T-helper 2 cell treated with Interferon-gamma antibody and Interleukin-4, amounts not matched to agents 5 μg/mL and 100 μg/mL, for 36 hours (primary cell): ENCODE measurements at regions not wholly inside any gene's neighbourhood (a gene's known extent, or its start where the extent isn't known, plus 50 kb on each side); places are given as distances from the start of the nearest gene placed in this dataset.
"Not testable (repeated sequence)": the region's sequence is repeated elsewhere in the genome, so short reads cannot be mapped to it uniquely, and the experiment has no call there.

Experiments
- DNase-seq: peaks from one replicate; pipeline ENCODE4 v3.0.0; 2021; ENCODE audit warnings: low spot score
- H3K27ac Mint-ChIP-seq: one replicate; pipeline ENCODE4 v1.8.0; 2021; ENCODE audit warnings: mild to moderate bottlenecking, mixed read lengths
- H3K27me3 Mint-ChIP-seq: one replicate; pipeline ENCODE4 v1.8.0; 2021; ENCODE audit warnings: low read depth, mixed read lengths
- H3K36me3 Mint-ChIP-seq: one replicate; pipeline ENCODE4 v1.8.0; 2021; ENCODE audit warnings: low read depth, mixed read lengths
- H3K4me1 Mint-ChIP-seq: one replicate; pipeline ENCODE4 v1.8.0; 2021; ENCODE audit warnings: low read depth, mixed read lengths
- H3K4me3 Mint-ChIP-seq: one replicate; pipeline ENCODE4 v1.8.0; 2022; ENCODE audit warnings: mild to moderate bottlenecking, moderate library complexity, mixed read lengths
- H3K9me3 Mint-ChIP-seq: one replicate; pipeline ENCODE4 v1.8.0; 2021; ENCODE audit warnings: mixed read lengths

DNA sequence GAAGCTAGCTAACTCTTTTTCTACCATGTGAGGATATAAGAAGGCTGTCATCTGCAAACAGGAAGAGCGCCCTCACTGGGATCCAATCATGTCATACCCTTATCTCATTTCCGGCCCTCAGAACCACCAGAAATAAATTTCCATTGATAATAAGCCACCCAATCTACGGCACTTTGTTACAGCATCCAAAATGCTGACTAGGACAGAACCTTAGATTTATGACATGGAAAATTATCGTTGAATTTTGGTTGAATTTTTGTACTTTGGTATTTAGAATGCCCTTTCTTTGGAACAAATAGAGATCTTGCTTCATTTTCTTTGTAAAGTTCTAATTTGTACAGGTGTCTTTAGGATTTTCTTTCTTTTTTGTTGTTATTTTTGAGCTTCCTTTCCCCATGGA, 53.3 kb upstream of the CYLC2 start:
- Mint-ChIP-seq H3K27ac (no peak overlapping the region), H3K9me3 (peaks cover 8% of the 10 kb centered on the region), H3K27me3 (no peaks in the 10 kb centered on the region), H3K4me1 (no peaks in the 10 kb centered on the region), H3K4me3 (no peak overlapping the region), H3K36me3 (no peaks in the 10 kb centered on the region)
- DNase-seq = no peak

DNA sequence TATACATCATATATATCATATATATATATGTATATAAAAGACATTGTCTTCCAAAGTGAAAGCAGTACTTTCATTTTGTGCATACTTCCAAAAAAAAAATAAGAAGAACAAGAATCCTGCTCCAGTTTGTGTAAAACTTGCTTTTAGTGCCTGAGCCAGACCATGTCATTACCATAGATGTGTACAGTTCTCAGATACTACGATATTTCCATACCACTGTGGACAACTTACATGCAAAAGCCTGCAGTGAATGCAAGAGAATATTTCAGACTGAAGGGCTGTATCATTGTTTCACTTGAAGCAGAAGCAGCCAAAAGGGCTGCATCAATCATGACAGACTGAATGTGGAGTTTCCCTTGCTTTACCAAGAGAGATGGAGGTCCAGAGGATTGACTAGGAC, 72.6 kb upstream of the CYLC2 start:
- no peak overlapping the region for H3K4me3 Mint-ChIP-seq
- H3K4me1 Mint-ChIP-seq = no peaks in the 10 kb centered on the region
- no peak for DNase-seq
- H3K9me3 Mint-ChIP-seq = no peaks in the 10 kb centered on the region
- H3K27ac Mint-ChIP-seq = no peak overlapping the region
- no peaks in the 10 kb centered on the region for H3K27me3 Mint-ChIP-seq
- no peaks in the 10 kb centered on the region for H3K36me3 Mint-ChIP-seq

DNA sequence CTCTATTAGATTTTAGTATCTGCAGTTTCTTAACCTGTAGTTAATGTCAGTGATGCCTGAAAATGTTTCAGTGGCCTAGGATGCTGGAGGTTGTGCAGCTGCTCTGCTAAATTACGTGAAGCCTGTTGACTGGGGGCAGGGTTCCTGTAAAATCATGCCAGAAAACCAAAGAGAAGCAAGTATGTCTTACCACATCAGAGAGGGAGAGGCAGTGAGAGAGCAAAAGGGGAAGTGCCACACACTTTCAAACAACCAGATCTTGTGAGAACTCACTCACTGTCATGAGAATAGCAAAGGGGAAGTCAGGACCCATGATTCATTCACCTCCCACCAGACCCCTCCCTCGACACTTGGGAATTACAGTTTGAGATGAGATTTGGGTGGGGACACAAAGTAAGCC, 83.9 kb upstream of the CYLC2 start:
- Mint-ChIP-seq H3K9me3 (peaks cover 17% of the 10 kb centered on the region), H3K4me1 (no peaks in the 10 kb centered on the region), H3K36me3 (no peaks in the 10 kb centered on the region), H3K27ac (no peak overlapping the region), H3K27me3 (no peaks in the 10 kb centered on the region), H3K4me3 (no peak overlapping the region)
- DNase-seq = no peak

DNA sequence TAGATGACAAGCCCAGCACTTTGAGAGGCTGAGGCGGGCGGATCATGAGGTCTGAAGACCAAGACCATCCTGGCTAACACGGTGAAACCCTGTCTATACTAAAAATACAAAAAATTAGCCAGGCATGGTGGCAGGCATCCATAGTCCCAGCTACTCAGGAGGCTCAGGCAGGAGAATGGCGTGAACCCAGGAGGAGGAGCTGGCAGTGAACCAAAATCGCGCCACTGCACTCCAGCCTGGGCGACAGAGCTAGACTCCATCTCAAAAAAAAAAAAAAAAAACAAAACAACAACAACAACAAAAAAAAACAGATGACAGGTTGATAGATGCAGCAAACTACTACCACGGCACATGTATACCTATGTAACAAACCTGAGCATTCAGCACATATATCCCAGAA, 89.3 kb upstream of the CYLC2 start:
- H3K9me3 Mint-ChIP-seq = peaks cover 44% of the 10 kb centered on the region
- not testable (repeated sequence) for H3K4me1 Mint-ChIP-seq

DNA sequence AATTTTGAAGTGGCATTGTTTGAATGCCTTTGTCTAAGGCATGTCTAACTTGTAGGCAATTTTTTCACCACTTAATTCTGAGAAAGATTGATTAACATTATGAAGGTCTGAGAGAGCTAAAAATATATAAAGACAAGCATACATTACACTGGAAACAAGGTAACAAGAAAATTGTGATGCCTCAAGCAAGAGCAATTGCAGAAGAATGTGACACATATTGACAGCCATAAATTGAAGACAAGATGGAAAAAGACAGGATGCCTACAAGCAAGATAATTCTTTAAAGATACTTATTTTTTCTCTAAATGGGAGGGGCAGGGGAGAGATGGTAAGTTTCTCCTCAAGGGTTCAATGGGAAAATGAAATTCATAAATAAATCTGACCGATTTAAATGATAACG, 103.1 kb upstream of the CYLC2 start:
- no peak overlapping the region for H3K4me3 Mint-ChIP-seq
- H3K9me3 Mint-ChIP-seq = peaks cover 17% of the 10 kb centered on the region
- no peaks in the 10 kb centered on the region for H3K36me3 Mint-ChIP-seq
- no peaks in the 10 kb centered on the region for H3K4me1 Mint-ChIP-seq
- H3K27me3 Mint-ChIP-seq = no peaks in the 10 kb centered on the region
- no peak for DNase-seq
- no peak overlapping the region for H3K27ac Mint-ChIP-seq

More for the DNA sequence above, 89.3 kb upstream of the CYLC2 start:
- not testable (repeated sequence) for H3K4me3 Mint-ChIP-seq, H3K27ac Mint-ChIP-seq, H3K36me3 Mint-ChIP-seq, DNase-seq, H3K27me3 Mint-ChIP-seq

DNA sequence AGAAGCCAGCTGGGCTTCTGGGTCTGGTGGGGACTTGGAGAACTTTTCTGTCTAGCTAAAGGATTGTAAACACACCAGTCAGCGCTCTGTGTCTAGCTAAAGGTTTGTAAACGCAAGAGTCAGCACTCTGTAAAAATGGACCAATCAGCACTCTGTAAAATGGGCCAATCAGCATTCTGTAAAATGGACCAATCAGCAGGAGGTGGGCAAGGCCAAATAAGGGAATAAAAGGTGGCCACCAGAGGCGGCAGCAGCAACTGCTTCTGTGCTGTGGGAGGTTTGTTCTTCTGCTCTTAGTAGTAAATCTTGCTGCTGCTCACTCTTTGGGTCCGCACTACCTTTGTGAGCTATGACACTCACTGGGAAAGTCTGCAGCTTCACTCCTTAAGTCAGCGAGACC, 106.4 kb upstream of the CYLC2 start:
- H3K4me1 Mint-ChIP-seq, H3K27ac Mint-ChIP-seq, DNase-seq, H3K4me3 Mint-ChIP-seq, H3K36me3 Mint-ChIP-seq, H3K27me3 Mint-ChIP-seq: not testable (repeated sequence)
- peaks cover 16% of the 10 kb centered on the region for H3K9me3 Mint-ChIP-seq

DNA sequence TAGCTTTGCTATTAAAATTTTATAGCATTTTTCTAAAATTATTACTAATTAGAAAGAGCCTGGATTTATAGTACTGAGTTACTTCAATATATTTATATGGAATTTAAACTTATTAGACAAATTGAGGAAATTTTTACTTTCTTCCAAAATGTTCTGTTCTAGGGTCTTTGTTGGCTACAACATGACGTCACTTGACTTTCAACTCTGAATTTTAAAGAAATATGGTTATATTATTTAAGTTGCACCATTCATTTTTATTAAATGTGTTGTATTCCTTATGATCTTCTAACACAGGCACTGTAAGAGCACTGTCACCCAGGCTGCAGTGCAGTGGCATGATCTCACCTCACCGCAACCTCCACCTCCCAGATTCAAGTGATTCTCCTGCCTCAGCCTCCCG, 119.4 kb upstream of the CYLC2 start:
- no peaks in the 10 kb centered on the region for H3K4me1 Mint-ChIP-seq
- H3K36me3 Mint-ChIP-seq = no peaks in the 10 kb centered on the region
- no peak for DNase-seq
- no peaks in the 10 kb centered on the region for H3K27me3 Mint-ChIP-seq
- peaks cover 15% of the 10 kb centered on the region for H3K9me3 Mint-ChIP-seq
- no peak overlapping the region for H3K4me3 Mint-ChIP-seq
- no peak overlapping the region for H3K27ac Mint-ChIP-seq

DNA sequence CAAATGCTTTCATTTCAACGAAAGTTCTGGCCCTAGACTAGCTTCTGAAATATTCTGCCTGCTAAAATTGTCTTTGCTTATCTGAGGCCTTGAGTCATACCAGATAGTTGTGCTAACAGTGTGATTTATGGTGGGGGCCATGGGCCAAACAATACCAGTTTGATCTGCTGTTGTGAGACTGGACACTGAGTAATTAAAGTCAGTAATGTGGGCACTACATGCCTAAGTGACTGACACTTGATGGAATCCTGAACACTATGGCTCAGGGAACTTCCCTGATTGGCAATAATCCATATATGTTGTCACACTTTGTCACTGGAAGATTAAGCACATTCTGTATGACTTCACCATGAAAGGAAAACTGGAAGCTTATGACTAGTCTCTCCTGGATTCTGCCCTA, 127.6 kb upstream of the CYLC2 start:
- peaks cover 7% of the 10 kb centered on the region for H3K9me3 Mint-ChIP-seq
- H3K4me3 Mint-ChIP-seq = no peak overlapping the region
- no peak for DNase-seq
- H3K4me1 Mint-ChIP-seq = no peaks in the 10 kb centered on the region
- no peaks in the 10 kb centered on the region for H3K36me3 Mint-ChIP-seq
- H3K27ac Mint-ChIP-seq = no peak overlapping the region
- no peaks in the 10 kb centered on the region for H3K27me3 Mint-ChIP-seq

DNA sequence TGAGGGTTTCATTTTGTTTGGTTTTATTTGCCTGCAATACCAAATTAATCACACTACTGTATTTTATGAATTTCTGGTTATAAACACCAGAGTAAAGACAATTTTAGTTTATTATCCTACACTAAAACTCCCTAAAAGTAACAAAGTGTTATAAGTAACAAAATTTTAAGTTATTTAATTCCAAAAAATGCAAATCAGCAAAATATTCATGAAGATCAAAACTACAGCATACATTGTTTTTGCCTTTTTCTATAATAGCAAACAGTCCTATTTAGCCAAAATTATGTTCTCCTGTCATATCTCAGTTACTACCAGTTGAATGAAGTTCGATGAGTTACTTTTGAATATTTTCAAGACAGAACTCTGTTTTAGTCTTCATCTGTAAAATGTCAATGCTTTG, 132.7 kb upstream of the CYLC2 start:
- H3K36me3 Mint-ChIP-seq = no peaks in the 10 kb centered on the region
- H3K9me3 Mint-ChIP-seq = peaks cover 2% of the 10 kb centered on the region
- DNase-seq = no peak
- H3K27ac Mint-ChIP-seq = no peak overlapping the region
- no peaks in the 10 kb centered on the region for H3K27me3 Mint-ChIP-seq
- no peak overlapping the region for H3K4me3 Mint-ChIP-seq
- no peaks in the 10 kb centered on the region for H3K4me1 Mint-ChIP-seq

DNA sequence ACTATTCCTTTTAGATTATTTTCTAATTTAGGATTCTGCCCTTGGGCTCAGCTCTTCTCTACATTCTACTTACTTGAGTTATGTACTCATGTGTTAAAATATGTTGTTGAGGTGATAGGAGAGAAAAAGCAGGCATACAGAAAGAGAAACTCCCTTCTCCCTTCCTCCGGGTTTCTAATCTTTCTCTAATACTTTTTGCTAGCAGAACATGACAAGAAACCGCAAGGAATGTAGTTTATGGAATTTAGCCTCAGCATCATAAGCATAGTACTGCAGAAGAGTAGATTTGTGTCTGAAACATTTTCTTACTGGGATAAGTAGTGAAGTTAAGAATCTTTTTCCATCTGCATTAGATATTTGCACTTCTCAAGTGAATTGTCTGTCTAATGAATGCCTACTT, 139.5 kb upstream of the CYLC2 start:
- no peak for DNase-seq
- H3K9me3 Mint-ChIP-seq = peaks cover 15% of the 10 kb centered on the region
- H3K27me3 Mint-ChIP-seq = no peaks in the 10 kb centered on the region
- H3K36me3 Mint-ChIP-seq = no peaks in the 10 kb centered on the region
- H3K27ac Mint-ChIP-seq = no peak overlapping the region
- no peaks in the 10 kb centered on the region for H3K4me1 Mint-ChIP-seq
- H3K4me3 Mint-ChIP-seq = no peak overlapping the region

DNA sequence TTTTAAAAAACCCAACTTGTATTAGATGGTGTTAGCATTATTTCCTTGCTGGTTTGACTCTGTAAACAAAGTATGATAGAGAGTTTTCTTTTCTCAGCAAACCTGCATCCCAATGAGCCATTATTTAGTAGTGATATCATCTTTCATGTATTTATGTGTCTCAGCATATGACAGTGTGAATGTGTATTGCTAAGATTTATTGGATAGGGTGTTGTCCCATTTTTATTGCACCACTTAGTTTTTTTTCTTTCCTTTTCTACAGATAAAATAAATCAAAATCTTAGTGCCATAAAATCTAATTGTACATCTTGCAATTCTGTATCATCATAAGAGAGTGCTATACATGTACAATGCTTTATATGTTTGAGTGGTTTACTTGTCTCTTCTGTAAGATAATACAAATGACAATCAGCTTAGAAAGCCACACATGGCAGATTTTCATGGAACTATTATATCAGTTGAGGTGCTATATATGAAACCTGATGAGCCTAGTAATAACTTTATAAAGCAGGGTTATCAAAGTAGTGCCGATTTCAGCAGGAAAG, 149.2 kb upstream of the CYLC2 start:
- no peaks in the 10 kb centered on the region for H3K36me3 Mint-ChIP-seq
- H3K4me3 Mint-ChIP-seq = no peak overlapping the region
- H3K4me1 Mint-ChIP-seq = no peaks in the 10 kb centered on the region
- no peak overlapping the region for H3K27ac Mint-ChIP-seq
- no peak for DNase-seq
- peaks cover 8% of the 10 kb centered on the region for H3K9me3 Mint-ChIP-seq
- H3K27me3 Mint-ChIP-seq = no peaks in the 10 kb centered on the region

DNA sequence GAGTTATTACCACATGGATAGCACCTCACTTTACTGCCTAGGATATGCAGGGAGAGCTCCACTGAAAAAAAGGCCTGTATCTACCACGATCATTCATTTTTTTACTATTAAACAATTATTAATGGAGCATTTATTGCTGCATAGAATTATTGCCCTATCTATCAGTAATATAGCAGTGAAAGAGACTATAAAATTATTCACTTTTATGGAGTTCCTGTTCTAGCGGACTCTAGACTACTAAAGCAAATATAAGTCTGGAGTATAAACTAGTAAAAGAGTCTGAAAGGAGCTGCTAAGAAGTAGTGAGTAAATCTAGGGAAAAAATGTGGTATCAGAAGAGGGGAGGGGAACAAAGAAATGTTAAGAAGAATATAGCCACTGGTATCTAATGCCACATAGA, 150.4 kb upstream of the CYLC2 start:
- Mint-ChIP-seq H3K27ac (no peak overlapping the region), H3K9me3 (peaks cover 11% of the 10 kb centered on the region), H3K4me3 (no peak overlapping the region), H3K4me1 (no peaks in the 10 kb centered on the region), H3K27me3 (no peaks in the 10 kb centered on the region), H3K36me3 (no peaks in the 10 kb centered on the region)
- no peak for DNase-seq

DNA sequence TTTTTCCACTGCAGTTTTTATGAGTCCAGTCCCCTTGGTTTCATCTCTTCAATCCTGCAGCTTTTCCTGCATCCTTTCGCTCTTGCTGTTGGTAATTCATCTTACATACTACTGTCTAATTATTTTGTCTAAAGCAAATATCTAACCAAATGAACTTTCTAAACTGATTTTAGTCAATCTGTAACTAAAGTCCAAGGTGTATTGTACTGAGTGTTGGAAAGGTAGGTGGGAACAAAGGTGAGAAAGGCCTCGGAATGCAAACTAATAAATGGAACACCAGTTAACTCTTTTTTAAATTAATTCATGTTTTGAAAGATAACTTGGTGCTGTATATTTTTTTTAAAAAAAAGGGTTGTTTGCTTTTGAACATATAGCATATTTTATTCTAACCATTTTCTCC, 152.7 kb upstream of the CYLC2 start:
- H3K4me3 Mint-ChIP-seq = no peak overlapping the region

DNA sequence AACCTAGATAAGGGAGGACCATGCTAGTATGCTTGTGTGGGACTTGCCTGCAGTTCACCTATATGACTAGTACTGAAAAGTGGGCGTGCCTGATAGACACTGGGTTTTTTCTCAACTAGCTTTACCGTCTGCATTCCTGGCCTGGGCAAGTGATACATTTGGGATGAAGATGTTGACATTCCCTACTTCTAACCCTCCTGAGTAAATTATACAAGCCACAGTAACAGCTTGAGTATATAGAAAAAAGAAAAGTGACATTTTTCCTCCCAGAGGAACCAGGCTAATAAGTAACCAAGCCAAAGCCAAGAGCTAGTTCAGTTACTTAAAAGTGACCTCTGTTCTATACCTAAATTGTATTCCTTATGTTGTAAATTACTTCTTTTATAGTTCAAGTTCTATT, 153.8 kb upstream of the CYLC2 start:
- H3K4me1 Mint-ChIP-seq = no peaks in the 10 kb centered on the region
- H3K9me3 Mint-ChIP-seq = peaks cover 20% of the 10 kb centered on the region

More for the DNA sequence above, 152.7 kb upstream of the CYLC2 start:
- no peak overlapping the region for H3K27ac Mint-ChIP-seq
- H3K27me3 Mint-ChIP-seq = no peaks in the 10 kb centered on the region
- H3K4me1 Mint-ChIP-seq = no peaks in the 10 kb centered on the region
- peaks cover 15% of the 10 kb centered on the region for H3K9me3 Mint-ChIP-seq
- DNase-seq = no peak
- no peaks in the 10 kb centered on the region for H3K36me3 Mint-ChIP-seq

DNA sequence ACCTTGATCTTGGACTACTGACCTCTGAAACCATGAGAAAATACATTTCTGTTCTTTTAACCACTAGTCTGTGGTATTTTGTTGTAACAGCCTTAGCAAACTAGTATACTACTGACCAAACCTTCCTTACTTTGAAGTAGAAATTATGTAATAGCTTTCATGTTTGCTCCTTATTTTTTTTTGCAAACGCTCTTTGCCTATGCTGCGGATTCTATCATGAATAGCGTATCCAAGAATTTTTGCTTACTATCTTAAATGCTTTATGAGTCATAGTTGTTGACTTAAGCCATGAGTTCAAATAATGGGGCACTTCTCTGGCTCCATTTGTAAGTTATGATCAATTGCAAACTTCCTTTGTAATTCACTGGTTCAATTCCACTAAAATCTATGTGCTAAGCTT, 154.8 kb upstream of the CYLC2 start:
- no peaks in the 10 kb centered on the region for H3K36me3 Mint-ChIP-seq
- no peak overlapping the region for H3K4me3 Mint-ChIP-seq
- no peak overlapping the region for H3K27ac Mint-ChIP-seq
- H3K9me3 Mint-ChIP-seq = peaks cover 20% of the 10 kb centered on the region
- no peak for DNase-seq
- H3K27me3 Mint-ChIP-seq = no peaks in the 10 kb centered on the region
- H3K4me1 Mint-ChIP-seq = no peaks in the 10 kb centered on the region

More for the DNA sequence above, 153.8 kb upstream of the CYLC2 start:
- Mint-ChIP-seq H3K4me3 (no peak overlapping the region), H3K36me3 (no peaks in the 10 kb centered on the region), H3K27ac (no peak overlapping the region), H3K27me3 (no peaks in the 10 kb centered on the region)
- DNase-seq = no peak
